ENCODE measurements at regions not wholly inside any gene's neighbourhood (a gene's known extent, or its start where the extent isn't known, plus 50 kb on each side); places are given as distances from the start of the nearest gene placed in this dataset.

- intact Hi-C loops (cut with DNase I; ENCODE audit: low total_unique reads) = no loop called here
- WGBS, 2 donors = 78 to 80% methylated on average over 9 of the region's 9 CpGs
- TF ChIP-seq CTCF (IDR thresholded peaks at IDR 0.05) = no peak
- TF ChIP-seq POLR2A (IDR thresholded peaks at IDR 0.05) = no peak
- no peak overlapping the region for H3K4me3 ChIP-seq (ENCODE audit: low read depth, poor library complexity, severe bottlenecking)
- DNase-seq (ENCODE audit: low spot score in 2 of 2) = no peak
Observed at GRCh38 chr20:24256307-24256706, 213.1 kb upstream of the SYNDIG1 start.

- no peak for TF ChIP-seq CTCF (IDR thresholded peaks at IDR 0.05)
- TF ChIP-seq POLR2A (IDR thresholded peaks at IDR 0.05) = no peak
- 88 to 91% methylated on average over 3 of the region's 3 CpGs for WGBS, 2 donors
- no peak for DNase-seq (ENCODE audit: low spot score in 2 of 2)
- H3K4me3 ChIP-seq (ENCODE audit: low read depth, poor library complexity, severe bottlenecking) = no peak overlapping the region
- intact Hi-C loops (cut with DNase I; ENCODE audit: low total_unique reads) = no loop called here
Observed at GRCh38 chr20:24254480-24254879, 214.9 kb upstream of the SYNDIG1 start.

- 83 to 86% methylated on average over 6 of the region's 6 CpGs for WGBS, 2 donors
- DNase-seq (ENCODE audit: low spot score in 2 of 2) = no peak
- no peak overlapping the region for H3K4me3 ChIP-seq (ENCODE audit: low read depth, poor library complexity, severe bottlenecking)
- TF ChIP-seq POLR2A (IDR thresholded peaks at IDR 0.05) (no peak), CTCF (IDR thresholded peaks at IDR 0.05) (no peak)
- intact Hi-C loops (cut with DNase I; ENCODE audit: low total_unique reads) = no loop called here
Observed at GRCh38 chr20:24253321-24253720, 216.1 kb upstream of the SYNDIG1 start.

- intact Hi-C loops (cut with DNase I; ENCODE audit: low total_unique reads) = no loop called here
- 77 to 79% methylated on average over 2 of the region's 2 CpGs for WGBS, 2 donors
- no peak for DNase-seq (ENCODE audit: low spot score in 2 of 2)
- H3K4me3 ChIP-seq (ENCODE audit: low read depth, poor library complexity, severe bottlenecking) = no peak overlapping the region
- TF ChIP-seq POLR2A (IDR thresholded peaks at IDR 0.05) (no peak), CTCF (IDR thresholded peaks at IDR 0.05) (no peak)
Observed at GRCh38 chr20:24245094-24245493, 224.3 kb upstream of the SYNDIG1 start.

GRCh38 chr20:24242763-24243162 lies 226.7 kb upstream of the SYNDIG1 start:
- WGBS, 2 donors = 86 to 87% methylated on average over 4 of the region's 4 CpGs
- TF ChIP-seq POLR2A (IDR thresholded peaks at IDR 0.05) (no peak), CTCF (IDR thresholded peaks at IDR 0.05) (no peak)
- H3K4me3 ChIP-seq (ENCODE audit: low read depth, poor library complexity, severe bottlenecking) = no peak overlapping the region
- intact Hi-C loops (cut with DNase I; ENCODE audit: low total_unique reads) = no loop called here
- DNase-seq (ENCODE audit: low spot score in 2 of 2) = no peak

- DNase-seq (ENCODE audit: low spot score in 2 of 2) = no peak
- H3K4me3 ChIP-seq (ENCODE audit: low read depth, poor library complexity, severe bottlenecking) = no peak overlapping the region
- intact Hi-C loops (cut with DNase I; ENCODE audit: low total_unique reads) = no loop called here
- TF ChIP-seq CTCF (IDR thresholded peaks at IDR 0.05) (no peak), POLR2A (IDR thresholded peaks at IDR 0.05) (no peak)
- WGBS, 2 donors = 88 to 94% methylated on average over 7 of the region's 7 CpGs
Observed at GRCh38 chr20:24241466-24241865, 228.0 kb upstream of the SYNDIG1 start.
